ENCODE measurements at regions not wholly inside any gene's neighbourhood (a gene's known extent, or its start where the extent isn't known, plus 50 kb on each side); places are given as distances from the start of the nearest gene placed in this dataset.

GRCh38 chr2:133856678-133857077 is 288.4 kb upstream of the NCKAP5 start:
- BruUV-seq (replicated peaks) = no TSS peak
- Histone ChIP-seq H3K9me2 (ENCODE audit: insufficient read depth, low read length) (no peaks in the 10 kb centered on the region), H2AFZ (ENCODE audit: low read length) (no peak overlapping the region), H3K27ac (ENCODE audit: low read depth, low read length, poor library complexity, severe bottlenecking) (no peak overlapping the region), H3K4me1 (ENCODE audit: insufficient read depth, low read length, poor library complexity, severe bottlenecking) (no peaks in the 10 kb centered on the region), H3K79me2 (ENCODE audit: insufficient read depth, low read depth, low read length) (no peaks in the 10 kb centered on the region), H3K4me2 (ENCODE audit: low read length) (no peak overlapping the region), H4K20me1 (ENCODE audit: insufficient read depth, low read length) (no peaks in the 10 kb centered on the region), H3K4me3 (ENCODE audit: low read depth, low read length, poor library complexity, severe bottlenecking) (no peak overlapping the region), H3K36me3 (ENCODE audit: insufficient read depth, low read length) (no peaks in the 10 kb centered on the region), H3K9me3 (ENCODE audit: low read length) (no peaks in the 10 kb centered on the region)
- intact Hi-C loops (cut with micrococcal nuclease; ENCODE audit: unreplicated experiment) = no loop called here
- no peak for DNase-seq (ENCODE audit: low spot score)
- CTCF ChIA-PET (ENCODE audit: unreplicated experiment) = no interaction called here
- POLR2A ChIA-PET = interaction anchor here (1.4 kb wide), 1 partner anchor 11 kb away, joined by 3 read pairs; no protein-coding TSS in a partner anchor
- no peak for TF ChIP-seq EZH2phosphoT487 (IDR thresholded peaks at IDR 0.05; ENCODE audit: borderline replicate concordance, low read depth, low read length)
- no peak for TF ChIP-seq CTCF (conservative IDR thresholded peaks at IDR 0.05; ENCODE audit: low read length)

GRCh38 chr2:133859578-133859977 is 291.3 kb upstream of the NCKAP5 start:
- CTCF ChIA-PET (ENCODE audit: unreplicated experiment) = no interaction called here

GRCh38 chr2:133862400-133862977 is 294.2 kb upstream of the NCKAP5 start:
- Histone ChIP-seq H3K4me3 (ENCODE audit: low read depth, low read length, poor library complexity, severe bottlenecking) (no peak overlapping the region), H3K4me1 (ENCODE audit: insufficient read depth, low read length, poor library complexity, severe bottlenecking) (no peaks in the 10 kb centered on the region), H3K27ac (ENCODE audit: low read depth, low read length, poor library complexity, severe bottlenecking) (no peak overlapping the region), H3K9me3 (ENCODE audit: low read length) (no peaks in the 10 kb centered on the region), H3K36me3 (ENCODE audit: insufficient read depth, low read length) (no peaks in the 10 kb centered on the region), H3K79me2 (ENCODE audit: insufficient read depth, low read depth, low read length) (no peaks in the 10 kb centered on the region), H3K9me2 (ENCODE audit: insufficient read depth, low read length) (no peaks in the 10 kb centered on the region), H4K20me1 (ENCODE audit: insufficient read depth, low read length) (no peaks in the 10 kb centered on the region), H2AFZ (ENCODE audit: low read length) (no peak overlapping the region), H3K4me2 (ENCODE audit: low read length) (no peak overlapping the region)
- POLR2A ChIA-PET = no interaction called here
- intact Hi-C loops (cut with micrococcal nuclease; ENCODE audit: unreplicated experiment) = no loop called here
- TF ChIP-seq EZH2phosphoT487 (IDR thresholded peaks at IDR 0.05; ENCODE audit: borderline replicate concordance, low read depth, low read length) (no peak), CTCF (conservative IDR thresholded peaks at IDR 0.05; ENCODE audit: low read length) (no peak)
- BruUV-seq (replicated peaks) = no TSS peak
- CTCF ChIA-PET (ENCODE audit: unreplicated experiment) = no interaction called here
- no peak for DNase-seq (ENCODE audit: low spot score)

More at GRCh38 chr2:133859578-133859977, 291.3 kb upstream of the NCKAP5 start:
- intact Hi-C loops (cut with micrococcal nuclease; ENCODE audit: unreplicated experiment) = no loop called here
- Histone ChIP-seq H3K27ac (ENCODE audit: low read depth, low read length, poor library complexity, severe bottlenecking) (no peak overlapping the region), H3K9me3 (ENCODE audit: low read length) (no peaks in the 10 kb centered on the region), H3K4me1 (ENCODE audit: insufficient read depth, low read length, poor library complexity, severe bottlenecking) (no peaks in the 10 kb centered on the region), H2AFZ (ENCODE audit: low read length) (no peak overlapping the region), H4K20me1 (ENCODE audit: insufficient read depth, low read length) (no peaks in the 10 kb centered on the region), H3K4me2 (ENCODE audit: low read length) (no peak overlapping the region), H3K9me2 (ENCODE audit: insufficient read depth, low read length) (no peaks in the 10 kb centered on the region), H3K79me2 (ENCODE audit: insufficient read depth, low read depth, low read length) (no peaks in the 10 kb centered on the region), H3K36me3 (ENCODE audit: insufficient read depth, low read length) (no peaks in the 10 kb centered on the region), H3K4me3 (ENCODE audit: low read depth, low read length, poor library complexity, severe bottlenecking) (no peak overlapping the region)
- TF ChIP-seq EZH2phosphoT487 (IDR thresholded peaks at IDR 0.05; ENCODE audit: borderline replicate concordance, low read depth, low read length) = no peak
- no TSS peak for BruUV-seq (replicated peaks)
- POLR2A ChIA-PET = no interaction called here
- DNase-seq (ENCODE audit: low spot score) = no peak
